ENCODE measurements at regions not wholly inside any gene's neighbourhood (a gene's known extent, or its start where the extent isn't known, plus 50 kb on each side); places are given as distances from the start of the nearest gene placed in this dataset.
"Not testable (repeated sequence)": the region's sequence is repeated elsewhere in the genome, so short reads cannot be mapped to it uniquely, and the experiment has no call there.

GRCh38 chr12:46562625-46563225 is 190.2 kb upstream of the SLC38A2 start:
- no peaks in the 10 kb centered on the region for H4K20me1 ChIP-seq (ENCODE audit: insufficient read depth, low read length)
- H3K79me2 ChIP-seq (ENCODE audit: insufficient read depth, low read length): no peaks in the 10 kb centered on the region
- H3K4me2 ChIP-seq (ENCODE audit: low read length): no peak overlapping the region
- no peaks in the 10 kb centered on the region for H3K9me2 ChIP-seq (ENCODE audit: low read depth, low read length)
- no peaks in the 10 kb centered on the region for H3K36me3 ChIP-seq (ENCODE audit: insufficient read depth, low read length)
- H3K9me3 ChIP-seq (ENCODE audit: low read length): no peaks in the 10 kb centered on the region
- TF ChIP-seq EZH2 (IDR thresholded peaks at IDR 0.05; ENCODE audit: borderline replicate concordance, low read length) (no peak), CTCF (IDR thresholded peaks at IDR 0.05; ENCODE audit: low read length) (no peak)
- H2AFZ ChIP-seq (ENCODE audit: low read length): no peak overlapping the region
- no peak overlapping the region for H3K27ac ChIP-seq (ENCODE audit: low read depth, low read length, poor library complexity, severe bottlenecking)
- no peaks in the 10 kb centered on the region for H3K4me1 ChIP-seq (ENCODE audit: insufficient read depth, low read length, severe bottlenecking)
- no peaks in the 10 kb centered on the region for H3K27me3 ChIP-seq (ENCODE audit: insufficient read depth, low read length)
- no peaks in the 10 kb centered on the region for H3F3A ChIP-seq (ENCODE audit: insufficient read depth, low read length)
- H3K9ac ChIP-seq (ENCODE audit: low read length): no peak overlapping the region
- H3K4me3 ChIP-seq (ENCODE audit: low read depth, low read length, poor library complexity, severe bottlenecking): no peak overlapping the region

- not testable (repeated sequence) for H3K4me2 ChIP-seq (ENCODE audit: low read length); H3K4me1 ChIP-seq (ENCODE audit: insufficient read depth, low read length, severe bottlenecking); H3K27ac ChIP-seq (ENCODE audit: low read depth, low read length, poor library complexity, severe bottlenecking)
Observed at GRCh38 chr12:46561769-46562624, 189.4 kb upstream of the SLC38A2 start.

GRCh38 chr12:46560874-46561273 is 188.3 kb upstream of the SLC38A2 start:
- H4K20me1 ChIP-seq (ENCODE audit: insufficient read depth, low read length): no peaks in the 10 kb centered on the region
- no peaks in the 10 kb centered on the region for H3K4me1 ChIP-seq (ENCODE audit: insufficient read depth, low read length, severe bottlenecking)
- H3K9ac ChIP-seq (ENCODE audit: low read length): no peak overlapping the region

More at GRCh38 chr12:46561769-46562624, 189.4 kb upstream of the SLC38A2 start:
- not testable (repeated sequence) for H3K36me3 ChIP-seq (ENCODE audit: insufficient read depth, low read length); H3F3A ChIP-seq (ENCODE audit: insufficient read depth, low read length); H4K20me1 ChIP-seq (ENCODE audit: insufficient read depth, low read length); H3K9me3 ChIP-seq (ENCODE audit: low read length); H3K9me2 ChIP-seq (ENCODE audit: low read depth, low read length); H2AFZ ChIP-seq (ENCODE audit: low read length); H3K9ac ChIP-seq (ENCODE audit: low read length); H3K4me3 ChIP-seq (ENCODE audit: low read depth, low read length, poor library complexity, severe bottlenecking); H3K27me3 ChIP-seq (ENCODE audit: insufficient read depth, low read length); H3K79me2 ChIP-seq (ENCODE audit: insufficient read depth, low read length)

More at GRCh38 chr12:46560874-46561273, 188.3 kb upstream of the SLC38A2 start:
- H3K27me3 ChIP-seq (ENCODE audit: insufficient read depth, low read length): no peaks in the 10 kb centered on the region
- no peaks in the 10 kb centered on the region for H3F3A ChIP-seq (ENCODE audit: insufficient read depth, low read length)
- no peak overlapping the region for H3K4me2 ChIP-seq (ENCODE audit: low read length)
- H3K9me2 ChIP-seq (ENCODE audit: low read depth, low read length): no peaks in the 10 kb centered on the region
- TF ChIP-seq EZH2 (IDR thresholded peaks at IDR 0.05; ENCODE audit: borderline replicate concordance, low read length): no peak
- no peak for TF ChIP-seq CTCF (IDR thresholded peaks at IDR 0.05; ENCODE audit: low read length)
- no peak overlapping the region for H3K27ac ChIP-seq (ENCODE audit: low read depth, low read length, poor library complexity, severe bottlenecking)
- no peaks in the 10 kb centered on the region for H3K79me2 ChIP-seq (ENCODE audit: insufficient read depth, low read length)
- H3K9me3 ChIP-seq (ENCODE audit: low read length): no peaks in the 10 kb centered on the region
- no peak overlapping the region for H2AFZ ChIP-seq (ENCODE audit: low read length)
- H3K4me3 ChIP-seq (ENCODE audit: low read depth, low read length, poor library complexity, severe bottlenecking): no peak overlapping the region
- no peaks in the 10 kb centered on the region for H3K36me3 ChIP-seq (ENCODE audit: insufficient read depth, low read length)
